ENCODE measurements at regions not wholly inside any gene's neighbourhood (a gene's known extent, or its start where the extent isn't known, plus 50 kb on each side); places are given as distances from the start of the nearest gene placed in this dataset.

- H3K9me3 Mint-ChIP-seq = peaks cover 0 to 1% (median 0%) of the 10 kb centered on the region in 7 donors
Observed at GRCh38 chr9:79155308-79155707, 416.5 kb upstream of the TLE4 start.

GRCh38 chr9:79163544-79163943 lies 408.2 kb upstream of the TLE4 start:
- Mint-ChIP-seq H3K36me3 (no peaks in the 10 kb centered on the region), H3K27ac (no peak overlapping the region), H3K9me3 (peaks cover 0 to 2% (median 0%) of the 10 kb centered on the region in 7 donors), H3K4me3 (no peak overlapping the region), H3K27me3 (ENCODE audit: low read depth in 3 of 3) (peaks cover 0 to 1% (median 0%) of the 10 kb centered on the region in 3 donors), H3K4me1 (peaks cover 9% of the 10 kb centered on the region)
- no peak overlapping the region for H3K4me3 ChIP-seq (replicated peaks in 1 of 3; ENCODE audit: low read depth in 2 of 3, low read length in 3 of 3)
- no peaks in the 10 kb centered on the region for H4K20me1 ChIP-seq (ENCODE audit: insufficient read depth, low read length)
- H3K9ac ChIP-seq (ENCODE audit: insufficient read depth, low read length, poor library complexity, severe bottlenecking) = no peak overlapping the region
- H3K4me1 ChIP-seq (ENCODE audit: control insufficient read depth in 1 of 2, insufficient read depth in 2 of 2, low read length in 2 of 2) = peaks cover 0 to 7% of the 10 kb centered on the region in 2 donors
- 80% methylated on average over 2 of the region's 2 CpGs for WGBS (ENCODE audit: insufficient coverage)
- H2AFZ ChIP-seq (ENCODE audit: insufficient read depth, low read depth, low read length, poor library complexity, severe bottlenecking) = no peak overlapping the region
- no peaks in the 10 kb centered on the region for H3K27me3 ChIP-seq (ENCODE audit: control insufficient read depth in 2 of 2, insufficient read depth in 2 of 2, low read length in 2 of 2)
- intact Hi-C loops (cut with micrococcal nuclease) = no loop called here
- DNase-seq = no peak
- H3K4me2 ChIP-seq (replicated peaks; ENCODE audit: extremely low read depth, low read length, poor library complexity, severe bottlenecking) = no peak overlapping the region
- no peaks in the 10 kb centered on the region for H3K36me3 ChIP-seq (replicated peaks in 1 of 2; ENCODE audit: control insufficient read depth in 1 of 2, insufficient read depth in 2 of 2, low read length in 2 of 2)
- no peak for TF ChIP-seq CTCF (IDR thresholded peaks at IDR 0.05)
- no peaks in the 10 kb centered on the region for H3K9me3 ChIP-seq (replicated peaks in 1 of 2; ENCODE audit: control insufficient read depth in 1 of 2, insufficient read depth in 1 of 2, low read length in 2 of 2)
- no peaks in the 10 kb centered on the region for H3K79me2 ChIP-seq (ENCODE audit: insufficient read depth, low read length)
- H3K27ac ChIP-seq (ENCODE audit: low read depth in 1 of 2, low read length in 2 of 2) = no peak overlapping the region

More at GRCh38 chr9:79155308-79155707, 416.5 kb upstream of the TLE4 start:
- Mint-ChIP-seq H3K4me1 (no peaks in the 10 kb centered on the region), H3K36me3 (no peaks in the 10 kb centered on the region), H3K27me3 (ENCODE audit: low read depth in 3 of 3) (peaks cover 0 to 2% (median 0%) of the 10 kb centered on the region in 3 donors), H3K4me3 (no peak overlapping the region), H3K27ac (no peak overlapping the region)
- no peaks in the 10 kb centered on the region for H3K79me2 ChIP-seq (ENCODE audit: insufficient read depth, low read length)
- no peaks in the 10 kb centered on the region for H3K36me3 ChIP-seq (replicated peaks in 1 of 2; ENCODE audit: control insufficient read depth in 1 of 2, insufficient read depth in 2 of 2, low read length in 2 of 2)
- H3K4me2 ChIP-seq (replicated peaks; ENCODE audit: extremely low read depth, low read length, poor library complexity, severe bottlenecking) = no peak overlapping the region
- H3K27me3 ChIP-seq (ENCODE audit: control insufficient read depth in 2 of 2, insufficient read depth in 2 of 2, low read length in 2 of 2) = no peaks in the 10 kb centered on the region
- no peak overlapping the region for H3K9ac ChIP-seq (ENCODE audit: insufficient read depth, low read length, poor library complexity, severe bottlenecking)
- intact Hi-C loops (cut with micrococcal nuclease) = no loop called here
- TF ChIP-seq CTCF (IDR thresholded peaks at IDR 0.05) = no peak
- WGBS (ENCODE audit: insufficient coverage) = no CpG with 5 or more reads among the region's 1 CpG
- H4K20me1 ChIP-seq (ENCODE audit: insufficient read depth, low read length) = no peaks in the 10 kb centered on the region
- no peak overlapping the region for H3K4me3 ChIP-seq (replicated peaks in 1 of 3; ENCODE audit: low read depth in 2 of 3, low read length in 3 of 3)
- no peaks in the 10 kb centered on the region for H3K9me3 ChIP-seq (replicated peaks in 1 of 2; ENCODE audit: control insufficient read depth in 1 of 2, insufficient read depth in 1 of 2, low read length in 2 of 2)
- H3K27ac ChIP-seq (ENCODE audit: low read depth in 1 of 2, low read length in 2 of 2) = no peak overlapping the region
- DNase-seq = no peak
- H3K4me1 ChIP-seq (ENCODE audit: control insufficient read depth in 1 of 2, insufficient read depth in 2 of 2, low read length in 2 of 2) = no peaks in the 10 kb centered on the region
- no peak overlapping the region for H2AFZ ChIP-seq (ENCODE audit: insufficient read depth, low read depth, low read length, poor library complexity, severe bottlenecking)

Data from CD14-positive monocyte (primary cell).